A549 (cell line): ENCODE measurements at regions not wholly inside any gene's neighbourhood (a gene's known extent, or its start where the extent isn't known, plus 50 kb on each side); places are given as distances from the start of the nearest gene placed in this dataset.

Experiments
- BHLHE40 ChIP-seq: IDR thresholded peaks from 2 replicates; pipeline ENCODE4 v1.6.1; 2012; ENCODE audit warnings: low read depth, low read length, inconsistent platforms
- HDAC2 ChIP-seq: fragments of 200-600 bp; sonication (generic); IDR thresholded peaks from 2 replicates; pipeline ENCODE4 v1.6.1; 2016
- TF ChIP-seq, protein P1 (sequence below): fragments of 450-650 bp; IDR thresholded peaks from 2 replicates; pipeline ENCODE4 v1.6.1; 2014; ENCODE audit warnings: antibody characterized with exemption
- TF ChIP-seq, protein P2 (sequence below): fragments of >200 bp; sonication (Bioruptor Twin); formaldehyde crosslinking; IDR thresholded peaks from 3 replicates; pipeline ENCODE4 v1.5.1; 2016
- TF ChIP-seq, protein P3 (sequence below): IDR thresholded peaks from 2 replicates; pipeline ENCODE4 v1.6.1; 2012

DNA sequence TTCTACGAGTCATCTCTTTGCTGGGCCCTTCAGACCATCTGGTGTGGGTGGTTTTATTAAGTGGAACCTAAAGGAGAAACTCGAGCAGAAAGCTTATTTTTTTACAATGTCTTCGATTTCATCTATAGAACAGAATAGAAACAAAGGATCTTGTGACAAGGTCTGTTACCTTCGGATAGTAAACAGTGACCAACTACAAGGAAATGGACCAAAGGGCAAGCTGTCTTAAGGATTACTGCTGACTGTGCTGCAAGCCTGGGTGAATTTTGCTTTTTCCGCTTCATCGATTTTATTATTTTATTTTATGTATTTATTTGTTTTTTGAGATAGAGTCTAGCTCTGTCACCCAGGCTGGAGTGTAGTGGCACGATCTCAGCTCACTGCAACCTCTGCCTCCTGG is 348.9 kb upstream of the ERCC4 start:
- TF ChIP-seq BHLHE40 (no peak), HDAC2 (no peak)
- TF ChIP-seq, protein P1, sequence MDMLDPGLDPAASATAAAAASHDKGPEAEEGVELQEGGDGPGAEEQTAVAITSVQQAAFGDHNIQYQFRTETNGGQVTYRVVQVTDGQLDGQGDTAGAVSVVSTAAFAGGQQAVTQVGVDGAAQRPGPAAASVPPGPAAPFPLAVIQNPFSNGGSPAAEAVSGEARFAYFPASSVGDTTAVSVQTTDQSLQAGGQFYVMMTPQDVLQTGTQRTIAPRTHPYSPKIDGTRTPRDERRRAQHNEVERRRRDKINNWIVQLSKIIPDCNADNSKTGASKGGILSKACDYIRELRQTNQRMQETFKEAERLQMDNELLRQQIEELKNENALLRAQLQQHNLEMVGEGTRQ: no peak
- TF ChIP-seq, protein P2, sequence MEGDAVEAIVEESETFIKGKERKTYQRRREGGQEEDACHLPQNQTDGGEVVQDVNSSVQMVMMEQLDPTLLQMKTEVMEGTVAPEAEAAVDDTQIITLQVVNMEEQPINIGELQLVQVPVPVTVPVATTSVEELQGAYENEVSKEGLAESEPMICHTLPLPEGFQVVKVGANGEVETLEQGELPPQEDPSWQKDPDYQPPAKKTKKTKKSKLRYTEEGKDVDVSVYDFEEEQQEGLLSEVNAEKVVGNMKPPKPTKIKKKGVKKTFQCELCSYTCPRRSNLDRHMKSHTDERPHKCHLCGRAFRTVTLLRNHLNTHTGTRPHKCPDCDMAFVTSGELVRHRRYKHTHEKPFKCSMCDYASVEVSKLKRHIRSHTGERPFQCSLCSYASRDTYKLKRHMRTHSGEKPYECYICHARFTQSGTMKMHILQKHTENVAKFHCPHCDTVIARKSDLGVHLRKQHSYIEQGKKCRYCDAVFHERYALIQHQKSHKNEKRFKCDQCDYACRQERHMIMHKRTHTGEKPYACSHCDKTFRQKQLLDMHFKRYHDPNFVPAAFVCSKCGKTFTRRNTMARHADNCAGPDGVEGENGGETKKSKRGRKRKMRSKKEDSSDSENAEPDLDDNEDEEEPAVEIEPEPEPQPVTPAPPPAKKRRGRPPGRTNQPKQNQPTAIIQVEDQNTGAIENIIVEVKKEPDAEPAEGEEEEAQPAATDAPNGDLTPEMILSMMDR: no peak
- TF ChIP-seq, protein P3, sequence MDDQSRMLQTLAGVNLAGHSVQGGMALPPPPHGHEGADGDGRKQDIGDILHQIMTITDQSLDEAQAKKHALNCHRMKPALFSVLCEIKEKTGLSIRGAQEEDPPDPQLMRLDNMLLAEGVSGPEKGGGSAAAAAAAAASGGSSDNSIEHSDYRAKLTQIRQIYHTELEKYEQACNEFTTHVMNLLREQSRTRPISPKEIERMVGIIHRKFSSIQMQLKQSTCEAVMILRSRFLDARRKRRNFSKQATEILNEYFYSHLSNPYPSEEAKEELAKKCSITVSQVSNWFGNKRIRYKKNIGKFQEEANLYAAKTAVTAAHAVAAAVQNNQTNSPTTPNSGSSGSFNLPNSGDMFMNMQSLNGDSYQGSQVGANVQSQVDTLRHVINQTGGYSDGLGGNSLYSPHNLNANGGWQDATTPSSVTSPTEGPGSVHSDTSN: no peak
